GM19467 (cell line): ENCODE measurements at regions not wholly inside any gene's neighbourhood (a gene's known extent, or its start where the extent isn't known, plus 50 kb on each side); places are given as distances from the start of the nearest gene placed in this dataset.

Source experiments
- ATAC-seq: cut with Tn5 transposase; IDR thresholded peaks from one replicate; pipeline ENCODE4 v1.9.1; 2021; ENCODE audit warnings: mild to moderate bottlenecking, moderate library complexity; ENCODE audit not compliant: unreplicated experiment

DNA sequence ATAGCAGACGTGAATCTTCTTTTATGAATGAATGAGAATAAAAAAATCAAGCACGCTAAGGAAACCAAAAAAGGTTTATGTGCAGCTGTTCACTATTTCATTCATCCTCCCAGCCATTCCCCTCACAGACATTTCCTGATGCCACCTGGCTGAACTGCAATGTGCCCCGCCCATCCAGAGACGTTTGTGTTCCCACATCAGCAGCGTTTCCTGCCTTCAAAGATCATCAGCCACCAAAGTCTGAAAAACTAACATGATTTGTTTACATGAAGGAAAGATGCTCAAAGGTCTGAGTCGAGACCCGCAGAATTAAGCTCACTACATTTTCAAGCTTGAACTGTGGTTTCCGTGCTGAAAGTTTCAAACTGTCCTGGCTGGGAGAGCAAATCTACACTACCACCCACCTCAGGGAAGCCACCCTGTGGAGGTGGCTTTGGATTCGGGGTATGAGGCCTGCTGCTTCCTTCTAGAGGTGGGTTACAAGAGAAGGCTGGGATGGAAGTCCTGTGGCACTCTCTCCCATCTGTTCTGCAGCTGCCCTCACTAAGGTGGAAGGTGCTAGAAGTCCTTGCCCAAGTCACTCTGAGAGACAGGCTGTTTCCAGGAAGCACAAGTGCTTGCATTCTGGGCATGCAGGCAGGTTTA lies 201.3 kb upstream of the OSR1 start:
- ATAC-seq = no peak

DNA sequence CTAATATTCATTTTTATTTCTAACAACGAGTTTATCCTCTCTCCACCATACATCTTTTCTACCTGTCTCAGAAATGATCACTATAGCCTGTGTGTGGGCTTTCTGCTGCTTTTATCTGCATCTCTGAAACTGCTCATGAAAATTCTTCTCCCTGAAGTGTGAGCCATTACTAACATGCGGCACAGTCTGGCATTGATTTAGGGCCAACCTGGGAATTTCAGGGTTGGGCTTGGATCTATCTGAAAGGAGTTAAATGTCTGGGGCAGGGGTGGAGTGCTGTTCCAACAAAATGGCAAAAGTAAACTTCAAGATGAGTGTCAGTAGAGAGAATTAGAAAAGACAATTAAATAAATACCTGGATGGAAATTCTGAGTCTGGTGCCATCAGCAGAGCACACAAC lies 198.2 kb upstream of the OSR1 start:
- no peak for ATAC-seq

- no peak for ATAC-seq
These were observed 196.1 kb upstream of the OSR1 start for GRCh38 chr2:19554520-19554919.

DNA sequence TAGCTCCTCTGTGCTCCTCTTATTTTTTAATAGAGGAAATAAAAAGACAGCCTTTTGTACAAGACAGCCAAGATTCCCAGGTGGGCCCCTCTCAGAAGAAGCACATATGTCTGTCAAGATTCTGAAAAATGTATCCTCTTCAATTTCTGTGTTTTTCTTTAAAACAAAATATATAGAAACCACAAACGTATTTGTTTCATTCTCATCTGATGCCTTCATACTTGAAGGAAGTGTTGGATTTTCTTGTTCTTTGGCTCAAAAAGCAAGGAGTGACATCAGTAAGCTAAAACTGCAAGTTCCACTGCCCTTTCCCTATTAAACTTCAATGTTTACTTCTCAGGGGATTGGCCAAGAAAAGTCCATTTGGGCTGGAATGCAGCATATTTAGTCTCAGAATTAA lies 193.8 kb upstream of the OSR1 start:
- no peak for ATAC-seq

- no peak for ATAC-seq
These were observed 192.3 kb upstream of the OSR1 start for GRCh38 chr2:19550750-19551149.

DNA sequence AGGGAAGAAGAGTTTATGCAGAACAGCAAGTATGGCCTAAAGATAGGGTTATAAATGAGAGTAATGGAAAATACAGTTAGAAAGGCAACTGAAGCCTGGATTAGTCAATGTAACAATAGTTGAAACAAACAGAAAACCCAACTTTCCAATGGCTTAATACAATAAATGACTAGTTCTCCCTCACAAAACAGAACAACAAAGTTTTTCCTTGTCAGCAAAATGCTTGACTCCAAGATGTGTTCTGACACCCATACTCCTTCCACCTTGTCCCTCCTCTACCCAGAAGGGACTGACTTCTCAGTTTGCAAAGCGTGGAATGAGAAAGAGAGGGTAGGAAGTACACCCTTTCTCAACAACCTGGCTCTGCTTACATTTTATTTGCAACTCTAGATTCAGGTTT lies 191.4 kb upstream of the OSR1 start:
- ATAC-seq = no peak

DNA sequence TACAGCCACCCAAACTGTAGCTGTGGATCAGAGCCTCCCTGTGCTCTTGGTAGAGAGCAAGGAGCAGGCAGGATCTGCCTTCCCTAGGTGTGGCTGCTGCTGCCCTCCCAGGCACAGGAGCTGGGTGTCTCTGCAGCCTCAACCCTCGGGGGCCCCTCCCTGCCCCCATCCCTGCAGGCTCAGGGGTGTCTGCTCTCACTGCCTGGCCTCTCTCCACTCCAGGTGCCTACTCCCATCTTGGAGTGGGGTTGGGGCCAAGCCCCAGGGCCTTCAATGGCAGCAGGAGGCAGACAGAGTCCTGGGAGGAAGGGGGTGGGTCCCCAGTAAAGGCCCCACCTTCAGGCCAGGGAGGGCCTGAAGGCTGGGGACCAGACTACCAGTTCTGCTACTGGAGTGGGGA lies 189.7 kb upstream of the OSR1 start:
- ATAC-seq = no peak

DNA sequence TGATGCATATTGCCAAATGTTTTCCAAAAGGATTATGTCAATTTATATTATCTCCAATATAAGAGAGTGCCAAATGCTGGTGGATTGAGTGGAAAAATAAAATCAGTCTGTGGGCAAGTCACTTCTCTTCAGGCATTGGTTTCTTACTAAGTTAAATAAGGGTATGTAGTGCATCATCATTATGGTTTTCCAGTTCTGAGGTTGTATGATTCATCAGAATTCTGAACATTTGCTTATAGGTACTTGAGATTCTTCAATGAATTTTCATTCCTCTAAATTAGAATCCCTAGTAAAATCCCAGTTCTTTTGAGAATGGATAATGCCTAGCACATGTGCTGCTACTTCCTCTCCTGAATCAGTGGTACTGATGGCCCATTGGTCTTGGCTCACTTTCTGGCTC lies 188.9 kb upstream of the OSR1 start:
- no peak for ATAC-seq

DNA sequence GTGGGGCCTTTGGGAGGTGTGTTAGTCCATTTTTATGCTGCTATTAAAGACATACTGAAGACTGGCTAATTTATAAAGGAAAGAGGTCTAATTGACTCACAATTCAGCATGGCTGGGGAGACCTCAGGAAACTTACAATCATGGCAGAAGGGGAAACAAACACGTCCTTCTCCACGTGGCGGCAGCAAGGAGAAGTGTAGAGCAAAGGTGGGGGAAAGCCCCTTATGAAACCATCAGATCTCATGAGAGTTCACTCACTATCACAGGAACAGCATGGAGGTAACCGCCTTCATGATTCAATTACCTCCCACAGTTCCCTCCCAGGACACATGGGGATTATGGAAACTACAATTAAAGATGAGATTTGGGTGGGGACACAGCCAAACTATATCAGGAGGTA lies 187.1 kb upstream of the OSR1 start:
- no peak for ATAC-seq

DNA sequence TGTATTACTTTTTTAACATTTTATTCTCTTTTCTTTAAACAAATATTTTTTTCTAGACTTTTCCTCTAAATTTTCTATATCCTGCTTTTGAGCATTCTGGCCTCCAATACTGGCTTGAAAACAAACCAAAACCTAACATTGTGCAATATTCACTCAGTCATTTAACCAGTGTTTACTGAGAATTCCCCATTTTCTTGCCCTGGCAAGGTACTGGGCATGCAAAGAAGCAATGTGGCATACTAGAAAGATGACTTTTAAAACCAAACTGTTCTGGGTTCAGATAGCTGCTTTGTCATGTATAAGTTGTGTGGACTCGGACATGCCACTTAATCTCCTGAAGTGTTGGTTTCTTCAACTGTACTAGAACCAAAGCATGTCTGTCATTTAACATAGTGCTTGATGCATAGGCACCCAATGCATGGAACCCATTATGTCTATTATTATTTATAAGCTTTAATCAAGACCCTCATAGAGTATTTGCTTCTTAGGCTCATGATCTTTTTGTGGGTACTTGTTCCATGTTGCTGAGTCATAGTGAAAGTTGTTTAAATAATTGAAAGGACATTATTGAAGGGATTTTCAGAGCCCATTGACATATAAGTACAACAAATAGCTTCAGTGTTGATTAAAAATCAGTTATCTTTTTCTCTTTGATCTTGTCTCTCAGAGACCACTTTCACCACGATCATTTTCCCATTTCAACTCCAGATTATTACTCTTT lies 185.4 kb upstream of the OSR1 start:
- no peak for ATAC-seq

DNA sequence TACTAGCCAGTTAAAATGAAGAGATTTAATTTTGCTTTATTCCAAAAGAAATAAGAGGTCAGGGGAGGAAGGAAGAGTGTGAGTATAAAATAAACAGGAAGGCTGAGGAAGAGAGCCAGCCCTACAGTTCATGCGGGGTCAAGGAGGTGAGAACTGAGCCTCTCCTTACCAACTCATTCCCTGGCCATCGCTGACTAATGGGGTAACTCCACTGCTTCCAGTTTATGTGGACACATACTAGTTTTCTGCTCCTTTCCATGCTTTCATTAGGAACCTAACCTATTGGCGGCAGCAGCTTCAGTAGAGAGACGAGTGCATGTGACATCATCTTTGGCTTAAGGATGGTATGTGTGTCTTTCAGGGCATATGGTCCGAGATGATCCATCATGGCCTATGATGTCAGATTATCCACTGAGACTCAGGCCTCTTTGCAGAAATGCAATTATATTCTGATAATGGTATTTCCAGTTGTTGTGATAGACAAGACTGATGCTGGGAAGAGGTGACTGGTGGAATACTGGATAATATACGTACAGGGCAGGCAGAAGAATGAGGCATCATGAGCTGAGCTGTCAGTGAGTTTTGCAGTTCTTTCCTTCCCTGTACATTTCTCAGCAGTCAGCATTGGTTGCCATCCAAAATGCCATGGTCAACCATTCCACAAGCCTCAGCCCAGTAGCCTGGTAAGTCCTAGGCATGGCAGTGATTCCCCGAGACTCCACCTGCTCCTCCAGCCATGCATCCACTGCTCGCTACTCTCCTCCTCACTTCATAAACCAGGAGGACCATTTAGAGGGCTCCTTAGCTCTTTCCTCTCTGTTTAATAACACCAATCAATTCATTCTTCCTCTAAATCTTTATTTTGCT lies 184.6 kb upstream of the OSR1 start:
- ATAC-seq = no peak

- ATAC-seq = no peak
These were observed 183.5 kb upstream of the OSR1 start for GRCh38 chr2:19541884-19542283.

DNA sequence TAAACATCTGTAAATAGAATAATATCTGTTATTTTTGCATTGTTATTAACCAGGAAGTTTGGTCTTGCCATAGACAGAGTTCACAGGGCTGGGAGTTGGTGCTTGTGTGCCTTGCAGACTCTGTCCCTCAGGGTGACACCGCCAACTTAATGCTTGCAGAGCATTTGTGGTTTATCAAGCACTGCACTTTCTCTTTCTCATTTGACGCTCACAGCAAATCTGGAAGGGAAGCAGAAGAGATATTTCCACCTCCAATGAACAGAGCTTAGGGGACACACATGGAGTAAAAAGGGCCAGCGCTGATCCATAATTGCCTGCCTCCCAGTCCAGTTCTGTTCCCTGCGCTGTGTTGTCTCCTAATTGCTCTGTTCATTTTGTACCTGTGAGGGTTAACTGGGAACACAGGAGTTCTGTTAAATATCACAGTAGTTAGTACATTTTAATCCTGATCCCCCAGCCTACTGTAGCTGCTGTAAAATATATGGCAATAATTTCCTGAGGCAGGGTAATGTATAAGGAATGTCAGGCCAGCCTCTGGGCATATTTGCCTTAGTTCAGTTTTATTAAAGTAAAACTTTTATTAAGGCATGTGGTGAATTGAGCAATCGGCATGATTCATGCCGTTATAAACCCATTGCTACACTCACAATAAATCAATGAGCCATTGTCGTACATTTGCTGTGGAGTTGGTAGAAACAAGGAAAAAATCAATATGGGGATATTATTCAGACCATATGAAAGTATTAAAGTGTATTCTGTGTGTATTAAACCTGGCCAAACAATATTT lies 182.5 kb upstream of the OSR1 start:
- ATAC-seq = no peak

- ATAC-seq = no peak
These were observed 180.1 kb upstream of the OSR1 start for GRCh38 chr2:19538411-19538963.

DNA sequence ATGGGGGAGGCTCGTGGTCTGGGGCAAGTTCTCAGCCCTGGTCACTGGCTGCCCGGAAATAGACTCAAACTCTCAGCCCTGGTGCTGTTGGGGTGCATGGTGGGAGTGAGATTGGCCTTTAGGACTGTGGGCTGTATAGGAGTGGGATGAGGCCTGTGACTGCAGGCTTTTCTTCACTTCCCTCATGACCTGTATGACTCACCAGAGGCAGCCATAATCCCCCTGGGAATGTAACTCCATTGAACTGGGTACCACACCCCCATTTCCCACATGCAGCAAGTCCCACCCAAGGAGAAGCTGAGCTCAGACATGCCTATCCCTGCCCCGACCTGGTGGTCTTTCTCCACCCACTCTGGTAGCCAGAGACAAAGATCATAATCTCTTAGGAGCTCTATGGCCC lies 177.7 kb upstream of the OSR1 start:
- no peak for ATAC-seq

DNA sequence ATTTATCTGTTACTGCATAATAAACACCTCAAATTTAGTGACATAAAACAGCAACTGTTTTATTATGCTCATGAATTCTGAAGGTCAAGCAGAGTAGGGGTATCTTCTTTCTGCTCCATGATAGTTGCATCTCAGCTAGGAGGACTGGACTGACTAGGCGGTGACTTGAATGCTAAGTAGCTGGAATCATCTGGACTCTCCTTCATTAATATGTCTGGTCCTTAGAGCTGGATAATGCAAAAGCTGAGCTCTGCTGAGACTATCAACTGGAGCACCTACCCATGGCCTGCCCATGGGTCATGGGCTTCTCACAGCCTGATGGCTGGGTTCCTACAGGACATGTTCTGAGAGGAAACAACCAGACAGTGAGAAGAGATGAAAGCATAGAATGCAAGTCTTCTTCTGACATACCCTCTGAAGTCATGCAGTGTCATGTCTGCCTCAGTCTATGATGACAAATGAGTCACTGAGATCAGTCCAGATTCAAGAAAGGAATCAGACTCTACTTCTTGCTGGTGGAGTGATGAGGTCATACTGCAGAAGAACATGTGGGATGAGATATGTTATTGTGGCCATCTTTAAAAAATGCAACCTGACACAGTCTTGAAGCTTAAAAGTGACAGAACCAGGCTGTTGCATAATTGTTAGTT lies 174.2 kb upstream of the OSR1 start:
- no peak for ATAC-seq

GRCh38 chr2:19529677-19530076 lies 171.3 kb upstream of the OSR1 start:
- no peak for ATAC-seq

GRCh38 chr2:19527771-19528170 lies 169.3 kb upstream of the OSR1 start:
- ATAC-seq = no peak

DNA sequence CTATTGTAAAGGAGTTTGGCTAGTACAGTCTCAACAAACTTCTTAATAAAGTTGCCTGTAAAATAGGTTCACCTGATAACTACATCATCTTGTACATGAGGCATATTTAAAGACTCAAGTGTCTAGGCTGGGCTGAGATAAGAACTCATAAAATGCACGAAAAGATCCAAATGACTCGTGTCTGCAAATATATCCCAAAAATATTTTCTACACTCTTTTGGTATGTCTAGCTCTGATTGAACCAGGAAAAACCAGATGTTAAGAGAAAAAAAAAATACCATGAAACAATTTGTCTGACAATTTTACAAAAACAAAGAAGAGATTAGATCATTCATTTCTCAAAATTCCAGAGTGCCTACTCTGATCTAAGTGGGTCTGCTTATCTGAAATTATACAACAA lies 166.9 kb upstream of the OSR1 start:
- ATAC-seq = no peak

DNA sequence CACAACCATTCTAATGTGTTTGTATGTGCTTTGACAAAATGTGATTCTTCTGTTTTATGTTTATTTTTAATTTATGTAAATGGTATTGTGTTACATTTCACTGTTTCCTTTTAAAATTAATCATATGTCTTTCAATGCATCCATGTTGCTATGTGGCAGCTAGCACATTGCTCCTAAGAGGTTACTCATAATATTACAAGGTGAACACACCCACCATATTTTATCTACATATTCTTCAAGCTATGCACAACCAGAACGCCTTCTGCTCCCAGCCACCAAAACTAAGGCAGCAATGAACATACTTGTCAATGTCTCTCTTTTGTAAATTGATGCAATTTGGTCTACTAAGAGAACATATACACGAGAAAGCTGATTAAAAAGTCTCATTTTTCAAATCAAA lies 160.6 kb upstream of the OSR1 start:
- ATAC-seq = no peak
